Psoas muscle (tissue), 7 donors: ENCODE measurements at regions not wholly inside any gene's neighbourhood (a gene's known extent, or its start where the extent isn't known, plus 50 kb on each side); places are given as distances from the start of the nearest gene placed in this dataset.

ENCODE experiments used
- ATAC-seq, 4 donors: fragments of 200-7000 bp; cut with Tn5 transposase; one replicate each; pipeline ENCODE4 v1.9.1; 2020; ENCODE audit warnings: moderate library complexity in 3 of 4, mild to moderate bottlenecking in 2 of 4
- DNase-seq, 2 donors: peaks; one replicate each; pipeline ENCODE4 v3.0.0-alpha.2; 2020
- H3K27ac ChIP-seq: fragments of 200-600 bp; one replicate; pipeline ENCODE4 v1.8.0; 2022
- H3K27me3 ChIP-seq, 3 donors: fragments of 200-600 bp in 1 of 3; one replicate each; pipeline versions ENCODE4 v1.6.1 to v1.8.0; 2013 to 2022; ENCODE audit warnings: low read length in 2 of 3, mild to moderate bottlenecking in 2 of 3, moderate library complexity in 1 of 3; ENCODE audit not compliant: insufficient read depth in 3 of 3
- H3K36me3 ChIP-seq, 2 donors: fragments of 200-600 bp in 1 of 2; one replicate each; pipeline versions ENCODE4 v1.6.1 to v1.8.0; 2013 to 2022; ENCODE audit warnings: low read depth in 1 of 2, mild to moderate bottlenecking in 1 of 2, moderate library complexity in 1 of 2; ENCODE audit not compliant: insufficient read depth in 1 of 2
- H3K4me1 ChIP-seq: fragments of 200-600 bp; one replicate; pipeline ENCODE4 v1.8.0; 2022
- H3K4me3 ChIP-seq: fragments of 200-600 bp; one replicate; pipeline ENCODE4 v1.8.0; 2022; ENCODE audit warnings: mild to moderate bottlenecking
- H3K9me3 ChIP-seq: fragments of 200-600 bp; one replicate; pipeline ENCODE4 v1.8.0; 2022
- WGBS, 3 donors: extraction: QIAGEN DNeasy Blood & Tissue Kit; methylation state at CpG; one replicate each; pipeline versions ENCODE4 v1.1.6 to v1.1.7; 2013; 5-methylcytosine and 5-hydroxymethylcytosine counted together
- intact Hi-C, 2 donors: fragments of 100-400 bp; cut with DNase I; formaldehyde crosslinking; loops; one replicate each; pipeline versions ENCODE4 v1.11.0 to v1.14.2; 2022
- TF ChIP-seq, protein P1 (sequence below): fragments of 200-600 bp; IDR thresholded peaks from one replicate; pipeline ENCODE4 v1.8.0; 2022; ENCODE audit warnings: antibody characterized with exemption
- donor health status: healthy with polysubstance abuse.
- donor health status: DM: no; HTN: no; CAD: no; lungs with moderate emphysema.
- donor health status: Bipolar disorder and iron deficiency.
- donor health status: healthy.
- donor health status: DM: yes; HTN: yes; CAD: no.
- donor health status: DM: no; HTN: no; CAD: no.
- donor health status: DM: yes; HTN: yes; CAD: no.

DNA sequence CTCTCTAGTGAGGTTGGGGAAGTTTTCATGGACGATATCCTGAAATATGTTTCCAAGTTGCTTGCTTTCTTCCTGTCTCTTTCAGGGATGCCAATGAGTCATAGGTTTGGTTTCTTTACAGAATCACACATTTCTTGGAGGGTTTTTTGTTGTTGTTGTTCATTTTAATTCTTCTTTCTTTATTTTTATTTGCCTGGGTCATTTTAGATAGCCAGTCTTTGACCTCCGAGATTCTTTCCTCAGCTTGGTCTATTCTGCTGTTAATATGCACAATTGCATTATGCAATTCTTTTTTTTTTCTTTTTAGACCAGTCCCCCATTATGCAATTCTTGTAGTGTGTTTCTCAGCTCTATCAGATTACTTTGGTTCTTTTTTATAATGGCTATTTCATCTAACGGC is 338.9 kb downstream of the AEBP2 start:
- 50 to 71% (median 66%) methylated on average over 3 of the region's 3 CpGs for WGBS, 3 donors
- Histone ChIP-seq H3K27ac (no peak overlapping the region), H3K4me1 (no peaks in the 10 kb centered on the region), H3K9me3 (no peaks in the 10 kb centered on the region), H3K4me3 (no peak overlapping the region), H3K36me3 (no peaks in the 10 kb centered on the region), H3K27me3 (no peaks in the 10 kb centered on the region)
- intact Hi-C loops, result no loop called here
- TF ChIP-seq, protein P1, sequence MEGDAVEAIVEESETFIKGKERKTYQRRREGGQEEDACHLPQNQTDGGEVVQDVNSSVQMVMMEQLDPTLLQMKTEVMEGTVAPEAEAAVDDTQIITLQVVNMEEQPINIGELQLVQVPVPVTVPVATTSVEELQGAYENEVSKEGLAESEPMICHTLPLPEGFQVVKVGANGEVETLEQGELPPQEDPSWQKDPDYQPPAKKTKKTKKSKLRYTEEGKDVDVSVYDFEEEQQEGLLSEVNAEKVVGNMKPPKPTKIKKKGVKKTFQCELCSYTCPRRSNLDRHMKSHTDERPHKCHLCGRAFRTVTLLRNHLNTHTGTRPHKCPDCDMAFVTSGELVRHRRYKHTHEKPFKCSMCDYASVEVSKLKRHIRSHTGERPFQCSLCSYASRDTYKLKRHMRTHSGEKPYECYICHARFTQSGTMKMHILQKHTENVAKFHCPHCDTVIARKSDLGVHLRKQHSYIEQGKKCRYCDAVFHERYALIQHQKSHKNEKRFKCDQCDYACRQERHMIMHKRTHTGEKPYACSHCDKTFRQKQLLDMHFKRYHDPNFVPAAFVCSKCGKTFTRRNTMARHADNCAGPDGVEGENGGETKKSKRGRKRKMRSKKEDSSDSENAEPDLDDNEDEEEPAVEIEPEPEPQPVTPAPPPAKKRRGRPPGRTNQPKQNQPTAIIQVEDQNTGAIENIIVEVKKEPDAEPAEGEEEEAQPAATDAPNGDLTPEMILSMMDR, result no peak
- DNase-seq (no peak), ATAC-seq (no peak)

DNA sequence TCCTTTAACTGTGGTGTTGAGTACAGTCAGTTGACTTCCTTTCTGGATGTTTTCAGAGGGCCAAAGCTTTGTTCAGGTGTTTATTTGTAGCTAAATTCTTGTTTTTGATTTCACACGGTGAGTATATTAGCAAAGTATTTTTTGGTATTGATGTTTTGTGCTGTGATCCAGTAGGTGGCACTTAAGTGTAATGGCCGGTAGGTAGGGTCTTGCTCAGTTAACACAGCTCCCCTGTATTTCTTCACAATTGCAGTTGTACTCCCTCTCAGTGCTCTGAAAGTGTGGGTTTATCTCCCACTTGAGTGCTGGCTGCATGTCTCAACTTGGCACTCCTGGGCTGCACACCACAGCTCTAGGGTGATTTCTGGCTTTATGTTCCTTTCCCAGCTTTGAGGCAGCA is 339.5 kb downstream of the AEBP2 start:
- intact Hi-C loops, result no loop called here
- H3K27me3 ChIP-seq, result no peaks in the 10 kb centered on the region
- TF ChIP-seq, protein P1, result no peak
- no peak overlapping the region for H3K4me3 ChIP-seq
- no peak overlapping the region for H3K27ac ChIP-seq
- WGBS, 3 donors, result 73 to 74% (median 74%) methylated on average over 2 of the region's 2 CpGs
- no peaks in the 10 kb centered on the region for H3K9me3 ChIP-seq
- H3K4me1 ChIP-seq, result no peaks in the 10 kb centered on the region
- no peak for ATAC-seq
- H3K36me3 ChIP-seq, result no peaks in the 10 kb centered on the region
- no peak for DNase-seq

DNA sequence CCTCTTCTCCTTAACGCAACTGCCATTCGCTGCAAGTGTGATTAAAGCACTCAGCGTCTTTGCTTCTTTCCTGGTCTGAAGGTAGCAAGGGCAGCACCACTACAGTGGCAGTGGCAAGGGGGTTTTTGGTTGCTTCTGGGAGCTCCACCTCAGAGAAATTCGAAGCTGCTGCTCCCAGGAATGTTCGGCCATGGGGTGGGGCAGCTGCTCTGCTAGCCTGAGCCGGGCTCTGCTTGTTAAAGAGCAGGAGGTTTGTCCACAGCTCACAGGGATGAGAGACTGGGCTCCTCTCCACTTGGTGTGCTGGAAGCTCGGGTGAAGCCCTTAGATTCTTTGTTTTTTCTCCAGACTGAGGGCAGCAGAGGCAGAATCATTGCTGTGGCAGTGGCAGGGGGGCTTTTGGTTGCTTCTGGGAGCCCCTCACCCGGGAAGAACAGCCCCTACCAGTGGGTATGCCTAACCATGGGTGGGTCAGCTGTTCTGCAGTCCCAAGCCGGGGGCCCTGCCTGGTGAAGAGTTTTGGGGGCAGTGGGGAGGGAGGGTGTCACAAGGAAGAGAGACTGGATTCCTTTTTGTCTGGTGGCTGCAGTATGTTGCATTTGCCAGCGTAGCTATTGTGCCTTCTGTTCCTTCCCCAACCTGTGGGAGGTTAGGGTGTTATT is 340.2 kb downstream of the AEBP2 start:
- WGBS, 3 donors, result 52 to 57% (median 56%) methylated on average over 10 of the region's 10 CpGs
- H3K4me3 ChIP-seq, result no peak overlapping the region

DNA sequence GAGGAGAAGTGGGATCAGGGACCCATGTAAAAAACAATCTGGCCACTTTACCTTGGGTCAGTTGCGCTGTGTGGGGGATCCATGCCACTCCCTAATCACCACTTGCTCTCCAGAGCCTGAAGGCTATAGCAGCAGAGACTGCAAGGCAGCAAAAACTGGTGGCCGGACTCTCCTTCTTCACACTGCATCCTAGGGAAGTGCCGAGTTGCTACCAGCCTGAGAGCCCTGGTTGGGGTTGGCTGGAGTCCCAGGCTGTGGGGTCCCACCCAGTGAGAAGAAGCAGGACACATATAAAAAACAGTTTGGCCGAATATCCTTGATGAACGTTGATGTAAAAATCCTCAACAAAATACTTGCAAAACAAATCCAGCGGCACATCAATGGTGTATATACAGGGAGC is 341.2 kb downstream of the AEBP2 start:
- Histone ChIP-seq H3K9me3 (peaks cover 7% of the 10 kb centered on the region), H3K27ac (no peak overlapping the region), H3K4me3 (no peak overlapping the region), H3K36me3 (no peaks in the 10 kb centered on the region), H3K4me1 (no peaks in the 10 kb centered on the region), H3K27me3 (no peaks in the 10 kb centered on the region)
- no peak for ATAC-seq
- intact Hi-C loops, result no loop called here
- no peak for DNase-seq
- 66 to 80% (median 66%) methylated on average over 6 of the region's 6 CpGs for WGBS, 3 donors
- TF ChIP-seq, protein P1, result no peak

More for the DNA sequence above, 340.2 kb downstream of the AEBP2 start:
- no peak for ATAC-seq
- Histone ChIP-seq H3K4me1 (no peaks in the 10 kb centered on the region), H3K27me3 (no peaks in the 10 kb centered on the region), H3K36me3 (no peaks in the 10 kb centered on the region), H3K9me3 (peaks cover 2% of the 10 kb centered on the region), H3K27ac (no peak overlapping the region)
- TF ChIP-seq, protein P1, result no peak
- intact Hi-C loops, result no loop called here
- DNase-seq, result no peak
